IMR-90 (cell line): ENCODE measurements at regions not wholly inside any gene's neighbourhood (a gene's known extent, or its start where the extent isn't known, plus 50 kb on each side); places are given as distances from the start of the nearest gene placed in this dataset.
"Not testable (repeated sequence)": the region's sequence is repeated elsewhere in the genome, so short reads cannot be mapped to it uniquely, and the experiment has no call there.

Experiments used
- ATAC-seq: fragments of 200-7000 bp; cut with Tn5 transposase; 2 replicates; pipeline ENCODE4 v1.9.1; 2020; ENCODE audit warnings: low read depth, mild to moderate bottlenecking, moderate library complexity
- BruUV-seq: library from RNA; stranded (reverse); fragments of 400-500 nt; replicated peaks from 2 replicates; lab custom pipeline; 2021; lab: Mats Ljungman, UMichigan
- CTCF ChIA-PET: fragments of 300-600 bp; formaldehyde crosslinking; extraction: SDS; loops from one replicate; lab custom pipeline; 2021; ENCODE audit warnings: antibody characterized with exemption; lab: Yijun Ruan, JAX
- POLR2A ChIA-PET: fragments of 300-600 bp; sonication (Branson Sonifier 250); formaldehyde crosslinking; loops from one replicate; lab custom pipeline; 2022; ENCODE audit warnings: antibody characterized with exemption; ENCODE audit not compliant: unreplicated experiment; lab: Charles Lee
- DNase-seq: peaks from one replicate; pipeline ENCODE4 v3.0.0; 2013
- H2AFZ ChIP-seq: replicated peaks from 2 replicates; pipeline ENCODE3; 2013; ENCODE audit warnings: low read length, mild to moderate bottlenecking; ENCODE audit not compliant: poor library complexity
- H2AK5ac ChIP-seq: 2 replicates; pipeline ENCODE4 v1.6.1; 2013; ENCODE audit warnings: low read depth, low read length, inconsistent platforms
- H2AK9ac ChIP-seq: replicated peaks from 2 replicates; pipeline ENCODE3; 2013; ENCODE audit warnings: mild to moderate bottlenecking, low read depth, low read length, moderate library complexity; ENCODE audit not compliant: poor library complexity
- H2BK120ac ChIP-seq: 2 replicates; pipeline ENCODE4 v1.6.1; 2013; ENCODE audit warnings: low read depth, low read length, inconsistent platforms
- H2BK15ac ChIP-seq: 3 replicates; pipeline ENCODE4 v1.6.1; 2013; ENCODE audit warnings: low read depth, low read length, inconsistent platforms
- H2BK20ac ChIP-seq: 2 replicates; pipeline ENCODE4 v1.6.1; 2013; ENCODE audit warnings: low read depth, mild to moderate bottlenecking, inconsistent platforms, low read length, moderate library complexity
- H2BK5ac ChIP-seq: 2 replicates; pipeline ENCODE4 v1.6.1; 2013; ENCODE audit warnings: mild to moderate bottlenecking, low read depth, low read length, inconsistent platforms; ENCODE audit not compliant: poor library complexity, severe bottlenecking
- H3K14ac ChIP-seq: replicated peaks from 2 replicates; pipeline ENCODE4 v1.6.1; 2013; ENCODE audit warnings: low read depth, low read length, inconsistent platforms
- H3K18ac ChIP-seq: 2 replicates; pipeline ENCODE4 v1.6.1; 2013; ENCODE audit warnings: low read depth, low read length, control low read depth
- H3K23ac ChIP-seq: 2 replicates; pipeline ENCODE4 v1.6.1; 2013; ENCODE audit warnings: low read depth, low read length, inconsistent platforms
- H3K27ac ChIP-seq: 2 replicates; pipeline ENCODE4 v1.5.1; 2013; ENCODE audit warnings: mild to moderate bottlenecking, control low read depth, low read length; ENCODE audit not compliant: insufficient read depth
- H3K27me3 ChIP-seq: 2 replicates; pipeline ENCODE4 v1.6.1; 2013; ENCODE audit warnings: low read length; ENCODE audit not compliant: control insufficient read depth, insufficient read depth
- H3K36me3 ChIP-seq: 2 replicates; pipeline ENCODE4 v1.6.1; 2013; ENCODE audit warnings: low read length, mixed read lengths; ENCODE audit not compliant: control insufficient read depth, insufficient read depth
- H3K4ac ChIP-seq: 2 replicates; pipeline ENCODE4 v1.6.1; 2013; ENCODE audit warnings: low read depth, low read length, inconsistent platforms
- H3K4me1 ChIP-seq: 2 replicates; pipeline ENCODE4 v1.6.1; 2013; ENCODE audit warnings: low read length, mixed read lengths; ENCODE audit not compliant: control insufficient read depth, insufficient read depth
- H3K4me2 ChIP-seq: 2 replicates; pipeline ENCODE4 v1.6.1; 2013; ENCODE audit warnings: low read depth, mild to moderate bottlenecking, control low read depth, low read length, moderate library complexity
- H3K4me3 ChIP-seq: 2 replicates; pipeline ENCODE4 v1.5.1; 2013; ENCODE audit warnings: low read depth, mild to moderate bottlenecking, control low read depth, low read length, moderate library complexity; ENCODE audit not compliant: insufficient read depth
- H3K56ac ChIP-seq: 2 replicates; pipeline ENCODE4 v1.6.1; 2013; ENCODE audit warnings: low read length, inconsistent platforms; ENCODE audit not compliant: insufficient read depth; ENCODE audit errors: extremely low read depth
- H3K79me1 ChIP-seq, 2 experiments: 2 replicates each; pipeline ENCODE4 v1.6.1; 2013; ENCODE audit warnings: low read length in 2 of 2, inconsistent platforms in 1 of 2, low read depth in 1 of 2
- H3K9ac ChIP-seq: 2 replicates; pipeline ENCODE4 v1.6.1; 2013; ENCODE audit warnings: low read depth, low read length, control low read depth
- H3K9me1 ChIP-seq: 2 replicates; pipeline ENCODE4 v1.6.1; 2013; ENCODE audit warnings: low read length, inconsistent platforms; ENCODE audit not compliant: insufficient read depth
- H3K9me3 ChIP-seq: 2 replicates; pipeline ENCODE4 v1.6.1; 2013; ENCODE audit warnings: low read length; ENCODE audit not compliant: control insufficient read depth, insufficient read depth
- H4K20me1 ChIP-seq: 2 replicates; pipeline ENCODE4 v1.6.1; 2013; ENCODE audit warnings: low read length, inconsistent platforms; ENCODE audit not compliant: insufficient read depth
- H4K5ac ChIP-seq: 2 replicates; pipeline ENCODE4 v1.6.1; 2013; ENCODE audit warnings: mild to moderate bottlenecking, low read depth, low read length, control low read depth
- H4K8ac ChIP-seq, 2 experiments: 2 replicates each; pipeline ENCODE4 v1.6.1; 2013; ENCODE audit warnings: low read depth in 2 of 2, low read length in 2 of 2, control low read depth in 1 of 2, inconsistent platforms in 1 of 2
- H4K91ac ChIP-seq: 2 replicates; pipeline ENCODE4 v1.6.1; 2013; ENCODE audit warnings: low read depth, low read length, inconsistent platforms; ENCODE audit not compliant: insufficient read depth
- WGBS, 2 experiments: methylation state at CpG; one replicate each; pipeline versions ENCODE4 v1.1.5 to v1.1.7; 2013; ENCODE audit warnings: missing lambda C conversion rate in 2 of 2; ENCODE audit not compliant: insufficient read length in 1 of 2; ENCODE audit errors: extremely low coverage in 2 of 2; 5-methylcytosine and 5-hydroxymethylcytosine counted together
- dilution Hi-C: fragments of 300-500 bp; cut with HindIII; formaldehyde crosslinking; loops from one replicate; pipeline ENCODE4 v1.14.3; 2018; ENCODE audit warnings: low sequenced_read_pairs; ENCODE audit not compliant: unreplicated experiment
- in situ Hi-C: fragments of 300-500 bp; cut with MboI; formaldehyde crosslinking; loops from 3 replicates; pipeline ENCODE4 v1.14.3; 2019; ENCODE audit warnings: low sequenced_read_pairs, inconsistent platforms, mixed read lengths
- intact Hi-C: fragments of 100-400 bp; cut with micrococcal nuclease; formaldehyde crosslinking; loops from 2 replicates; pipeline ENCODE4 v1.10.0; 2022

DNA sequence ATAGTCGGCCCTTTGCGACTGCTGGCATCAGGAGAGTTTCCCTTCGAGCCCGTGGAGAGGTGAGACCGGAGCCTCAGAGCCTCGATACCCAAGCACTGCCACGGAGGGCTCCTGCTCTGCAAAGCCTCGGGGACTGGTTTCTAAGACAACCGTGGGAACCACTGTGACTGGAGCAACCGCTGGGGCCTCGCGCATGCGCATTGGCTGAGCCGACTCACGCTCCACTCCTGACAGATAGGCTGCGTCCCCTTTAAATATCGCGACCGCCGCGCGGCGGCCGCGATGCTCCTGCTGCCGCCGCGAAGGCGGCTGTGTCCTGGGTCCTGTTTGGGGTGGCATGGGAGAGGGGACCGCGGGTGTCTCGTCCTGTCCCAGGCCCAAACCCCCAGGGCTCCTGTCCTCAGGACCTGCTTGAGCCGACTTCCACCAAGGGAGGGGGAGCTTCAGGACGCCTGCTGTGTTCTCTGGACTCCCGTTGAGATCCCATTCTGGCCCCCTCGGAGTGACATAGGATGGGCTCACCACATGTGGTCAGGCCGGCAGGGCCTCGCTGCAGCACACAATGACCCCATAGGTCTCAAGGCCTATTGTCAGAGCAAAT, 704.5 kb upstream of the TPTE start:
- BruUV-seq, POLR2A ChIA-PET: not testable (repeated sequence)

DNA sequence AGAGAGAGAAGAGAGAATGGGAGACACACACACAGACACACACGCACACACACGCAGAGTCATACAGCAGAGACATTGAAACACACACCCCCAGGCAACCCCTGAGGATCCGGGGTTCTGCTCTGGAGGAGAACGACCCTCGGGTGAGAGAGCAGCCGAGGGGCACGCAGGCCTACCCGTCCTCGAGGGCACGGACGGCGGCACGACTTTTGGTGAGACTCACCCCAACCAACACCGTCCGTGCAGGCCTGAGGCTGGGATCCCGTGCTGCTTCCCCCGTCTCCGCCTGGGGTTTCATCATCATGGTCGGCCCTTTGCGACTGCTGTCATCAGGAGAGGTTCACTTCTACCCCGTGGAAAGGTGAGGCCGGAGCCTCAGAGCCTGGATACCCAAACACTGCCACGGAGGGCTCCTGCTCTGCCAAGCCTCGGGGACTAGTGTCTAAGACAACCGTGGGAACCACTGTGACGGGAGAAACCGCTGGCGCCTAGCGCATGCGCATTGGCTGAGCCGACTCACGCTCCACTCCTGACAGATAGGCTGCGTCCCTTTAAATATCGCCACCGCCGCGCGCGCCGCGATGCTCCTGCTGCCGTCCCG, 703.4 kb upstream of the TPTE start:
- H3K4me2 ChIP-seq, H3K14ac ChIP-seq, H2AFZ ChIP-seq, ATAC-seq, H2BK20ac ChIP-seq, H2BK5ac ChIP-seq, H2AK5ac ChIP-seq, H2BK15ac ChIP-seq, CTCF ChIA-PET, H3K79me1 ChIP-seq, H3K23ac ChIP-seq, H3K4me3 ChIP-seq, DNase-seq, H3K4ac ChIP-seq, H3K4me1 ChIP-seq, H4K8ac ChIP-seq, H2AK9ac ChIP-seq, H3K9me1 ChIP-seq, H3K9ac ChIP-seq, dilution Hi-C loops, H3K27me3 ChIP-seq, BruUV-seq, intact Hi-C loops, H3K36me3 ChIP-seq, H3K9me3 ChIP-seq, H3K27ac ChIP-seq, H4K5ac ChIP-seq, H3K18ac ChIP-seq, H3K56ac ChIP-seq, H2BK120ac ChIP-seq, H4K20me1 ChIP-seq, in situ Hi-C loops, POLR2A ChIA-PET, H4K91ac ChIP-seq: not testable (repeated sequence)
- no CpG with 5 or more reads among the region's 43 CpGs for WGBS, 2 experiments

More for the DNA sequence above, 704.5 kb upstream of the TPTE start:
- H3K18ac ChIP-seq, ATAC-seq, DNase-seq, dilution Hi-C loops, CTCF ChIA-PET, H3K4ac ChIP-seq, H3K79me1 ChIP-seq, H3K4me2 ChIP-seq, H3K56ac ChIP-seq, H2BK120ac ChIP-seq, H2AK9ac ChIP-seq, H3K4me3 ChIP-seq, H3K14ac ChIP-seq, H3K23ac ChIP-seq, H3K27ac ChIP-seq, H2BK15ac ChIP-seq, H3K9ac ChIP-seq, in situ Hi-C loops, H2BK5ac ChIP-seq, H2AFZ ChIP-seq, H4K8ac ChIP-seq, H3K9me3 ChIP-seq, H3K9me1 ChIP-seq, H3K36me3 ChIP-seq, H4K91ac ChIP-seq, H3K27me3 ChIP-seq, H4K5ac ChIP-seq, H2AK5ac ChIP-seq, H4K20me1 ChIP-seq, intact Hi-C loops, H2BK20ac ChIP-seq, H3K4me1 ChIP-seq: not testable (repeated sequence)
- no CpG with 5 or more reads among the region's 38 CpGs for WGBS, 2 experiments
